Chondrocyte (in vitro differentiated cells): ENCODE measurements at regions not wholly inside any gene's neighbourhood (a gene's known extent, or its start where the extent isn't known, plus 50 kb on each side); places are given as distances from the start of the nearest gene placed in this dataset.

Source experiments
- DNase-seq: peaks from one replicate; pipeline ENCODE4 v3.0.0; 2021; ENCODE audit warnings: mixed read lengths, low spot score
- H3K27ac Mint-ChIP-seq: one replicate; pipeline ENCODE4 v1.8.0; 2021; ENCODE audit warnings: mild to moderate bottlenecking, moderate library complexity, mixed read lengths; ENCODE audit not compliant: unreplicated experiment
- H3K27me3 Mint-ChIP-seq: 2 replicates; pipeline ENCODE4 v1.8.0; 2021; ENCODE audit warnings: low read depth, mixed read lengths
- H3K36me3 Mint-ChIP-seq: 2 replicates; pipeline ENCODE4 v1.8.0; 2021; ENCODE audit warnings: low read depth, mixed read lengths
- H3K4me1 Mint-ChIP-seq: 2 replicates; pipeline ENCODE4 v1.8.0; 2021; ENCODE audit warnings: low read depth, mild to moderate bottlenecking, mixed read lengths
- H3K4me3 Mint-ChIP-seq: one replicate; pipeline ENCODE4 v1.8.0; 2021; ENCODE audit warnings: mild to moderate bottlenecking, moderate library complexity, mixed read lengths; ENCODE audit not compliant: unreplicated experiment
- H3K9me3 Mint-ChIP-seq: 2 replicates; pipeline ENCODE4 v1.8.0; 2021; ENCODE audit warnings: low read depth, mixed read lengths
- TF ChIP-seq, protein P1 (sequence below): fragments of 200-600 bp; sonication (generic); IDR thresholded peaks from 2 replicates; pipeline ENCODE4 v1.5.0; 2021; ENCODE audit warnings: antibody characterized with exemption, mild to moderate bottlenecking, moderate library complexity

DNA sequence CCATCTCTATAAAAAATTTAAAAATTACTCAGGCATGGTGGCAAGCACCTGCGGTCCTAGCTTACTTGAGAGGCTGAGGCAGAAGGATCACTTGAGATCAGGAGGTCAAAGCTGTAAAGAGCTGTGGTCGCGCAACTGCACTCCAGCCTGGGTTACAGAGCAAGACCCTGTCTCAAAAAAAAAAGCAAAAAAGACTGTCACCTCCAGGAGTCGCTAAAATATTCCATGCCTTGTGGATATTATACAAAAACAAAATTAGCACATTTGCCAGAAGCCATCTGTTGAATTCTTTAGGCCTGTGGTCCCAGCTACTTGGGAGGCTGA, 87.0 kb upstream of the SDK1 start:
- Mint-ChIP-seq H3K9me3 (no peaks in the 10 kb centered on the region), H3K27ac (no peak overlapping the region), H3K27me3 (no peaks in the 10 kb centered on the region), H3K36me3 (no peaks in the 10 kb centered on the region), H3K4me1 (peaks cover 15% of the 10 kb centered on the region), H3K4me3 (no peak overlapping the region)
- DNase-seq = no peak
- TF ChIP-seq, protein P1, sequence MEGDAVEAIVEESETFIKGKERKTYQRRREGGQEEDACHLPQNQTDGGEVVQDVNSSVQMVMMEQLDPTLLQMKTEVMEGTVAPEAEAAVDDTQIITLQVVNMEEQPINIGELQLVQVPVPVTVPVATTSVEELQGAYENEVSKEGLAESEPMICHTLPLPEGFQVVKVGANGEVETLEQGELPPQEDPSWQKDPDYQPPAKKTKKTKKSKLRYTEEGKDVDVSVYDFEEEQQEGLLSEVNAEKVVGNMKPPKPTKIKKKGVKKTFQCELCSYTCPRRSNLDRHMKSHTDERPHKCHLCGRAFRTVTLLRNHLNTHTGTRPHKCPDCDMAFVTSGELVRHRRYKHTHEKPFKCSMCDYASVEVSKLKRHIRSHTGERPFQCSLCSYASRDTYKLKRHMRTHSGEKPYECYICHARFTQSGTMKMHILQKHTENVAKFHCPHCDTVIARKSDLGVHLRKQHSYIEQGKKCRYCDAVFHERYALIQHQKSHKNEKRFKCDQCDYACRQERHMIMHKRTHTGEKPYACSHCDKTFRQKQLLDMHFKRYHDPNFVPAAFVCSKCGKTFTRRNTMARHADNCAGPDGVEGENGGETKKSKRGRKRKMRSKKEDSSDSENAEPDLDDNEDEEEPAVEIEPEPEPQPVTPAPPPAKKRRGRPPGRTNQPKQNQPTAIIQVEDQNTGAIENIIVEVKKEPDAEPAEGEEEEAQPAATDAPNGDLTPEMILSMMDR = no peak

DNA sequence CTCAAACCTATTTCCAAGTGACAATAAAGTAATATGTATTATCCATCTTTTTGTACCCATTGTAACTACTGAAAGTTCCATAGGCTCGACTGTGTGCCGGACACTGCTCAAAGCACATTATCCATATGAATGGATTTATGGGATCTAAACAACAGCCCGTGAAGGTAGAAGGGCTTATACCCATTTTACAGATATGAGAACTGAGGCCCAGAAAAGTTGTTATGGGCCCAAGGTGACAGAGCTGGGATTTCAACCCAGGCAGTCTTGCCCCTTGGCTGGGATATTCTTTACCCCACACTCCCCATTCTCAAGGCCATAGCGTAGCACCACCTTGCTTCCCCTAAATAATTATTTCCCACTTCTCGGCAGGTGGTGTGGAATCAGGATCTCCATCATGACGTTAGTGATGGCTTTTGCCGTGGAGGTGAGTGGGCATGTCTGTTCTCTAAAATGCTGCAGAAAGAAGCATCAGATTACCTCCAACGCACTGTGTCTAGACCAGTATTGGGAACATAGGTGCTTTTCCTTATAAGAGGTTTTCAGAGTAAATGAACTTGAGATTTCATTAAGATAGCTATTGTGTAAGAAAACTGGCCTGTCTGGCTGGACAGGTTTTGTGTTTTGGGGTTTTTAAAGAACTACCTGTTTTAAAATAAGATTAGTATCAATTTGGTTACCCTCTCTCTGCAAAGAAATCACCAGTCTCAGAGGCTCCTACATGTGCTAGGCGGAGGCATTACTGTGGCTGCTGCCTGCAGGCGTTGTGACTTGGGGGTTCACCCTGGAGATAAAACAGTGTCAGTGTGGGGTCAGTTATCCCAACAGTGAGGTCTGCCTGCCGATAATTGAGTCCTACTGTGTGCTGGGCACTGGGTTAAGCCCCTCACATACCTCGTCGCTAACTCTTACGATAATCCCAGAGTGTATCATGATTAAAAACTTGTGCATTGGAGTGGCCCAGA, 85.1 kb upstream of the SDK1 start:
- Mint-ChIP-seq H3K4me3 (no peak overlapping the region), H3K27ac (no peak overlapping the region), H3K27me3 (no peaks in the 10 kb centered on the region), H3K4me1 (peaks cover 27% of the 10 kb centered on the region), H3K9me3 (no peaks in the 10 kb centered on the region), H3K36me3 (no peaks in the 10 kb centered on the region)
- DNase-seq = no peak
- TF ChIP-seq, protein P1 = no peak

DNA sequence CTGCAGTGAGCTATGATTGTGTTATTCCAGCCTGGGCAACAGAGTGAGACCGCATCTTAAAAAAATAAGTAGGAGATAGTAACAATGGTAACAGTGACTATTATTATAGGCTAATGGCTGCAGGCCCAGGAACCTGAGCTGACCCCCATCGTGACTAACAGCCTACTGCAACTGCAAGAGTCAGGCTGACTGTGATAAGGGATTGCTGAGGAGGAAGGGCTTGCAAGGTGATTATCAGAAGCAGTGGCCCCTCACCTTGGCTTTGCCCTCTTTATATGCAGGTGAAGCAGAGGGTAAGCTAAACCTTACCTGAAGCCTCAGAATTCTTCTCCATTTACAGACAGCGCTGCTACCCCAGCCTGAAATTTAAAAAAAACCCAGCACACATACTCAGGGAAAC, 83.9 kb upstream of the SDK1 start:
- peaks cover 40% of the 10 kb centered on the region for H3K4me1 Mint-ChIP-seq
- TF ChIP-seq, protein P1 = no peak
- no peaks in the 10 kb centered on the region for H3K36me3 Mint-ChIP-seq
- H3K9me3 Mint-ChIP-seq = no peaks in the 10 kb centered on the region
- H3K27me3 Mint-ChIP-seq = no peaks in the 10 kb centered on the region
- no peak for DNase-seq
- H3K4me3 Mint-ChIP-seq = no peak overlapping the region
- no peak overlapping the region for H3K27ac Mint-ChIP-seq

DNA sequence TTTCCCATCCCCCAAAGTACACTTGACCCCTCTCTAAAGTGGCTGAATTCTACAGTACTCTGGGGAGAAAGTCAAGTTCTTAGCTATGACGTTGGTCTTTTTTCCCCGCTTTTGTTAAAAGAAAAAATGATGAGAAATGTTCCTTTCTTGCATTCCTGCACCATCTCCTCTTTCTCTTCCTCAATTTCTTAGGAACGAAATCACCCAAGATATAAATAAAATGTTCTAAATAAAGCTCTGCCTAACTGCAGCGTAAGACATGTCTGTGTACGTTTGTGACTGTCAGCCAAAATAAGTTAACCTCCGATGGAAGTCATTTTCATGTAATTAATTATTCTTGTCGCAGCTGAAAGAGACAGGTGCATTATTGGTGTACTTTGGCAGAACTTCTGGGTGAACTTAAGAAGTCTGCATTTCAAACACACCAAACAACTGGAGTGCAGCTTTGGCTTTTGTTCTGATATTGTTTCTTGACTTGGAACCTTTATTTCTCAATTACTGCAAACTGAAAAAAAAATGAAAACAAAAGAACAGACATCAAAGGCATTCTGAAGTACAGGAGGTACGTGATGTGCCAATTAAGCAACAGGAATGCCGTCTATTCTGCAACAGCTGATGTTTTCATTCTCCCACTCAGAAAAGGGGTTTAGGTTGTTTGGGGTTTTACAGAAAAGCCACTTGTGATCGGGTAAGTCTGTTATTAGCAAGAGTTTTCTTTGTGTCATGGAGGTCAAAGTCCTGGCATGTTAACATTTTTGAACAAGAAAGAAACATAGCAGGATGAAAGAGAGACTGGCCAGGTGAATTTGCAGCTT, 82.4 kb upstream of the SDK1 start:
- no peaks in the 10 kb centered on the region for H3K36me3 Mint-ChIP-seq
- DNase-seq = no peak
- H3K27ac Mint-ChIP-seq = peak overlapping the region; percentile 64
- no peaks in the 10 kb centered on the region for H3K9me3 Mint-ChIP-seq
- H3K4me1 Mint-ChIP-seq = peaks cover 45% of the 10 kb centered on the region
- TF ChIP-seq, protein P1 = no peak
- H3K4me3 Mint-ChIP-seq = peak overlapping the region; percentile 11
- H3K27me3 Mint-ChIP-seq = no peaks in the 10 kb centered on the region

DNA sequence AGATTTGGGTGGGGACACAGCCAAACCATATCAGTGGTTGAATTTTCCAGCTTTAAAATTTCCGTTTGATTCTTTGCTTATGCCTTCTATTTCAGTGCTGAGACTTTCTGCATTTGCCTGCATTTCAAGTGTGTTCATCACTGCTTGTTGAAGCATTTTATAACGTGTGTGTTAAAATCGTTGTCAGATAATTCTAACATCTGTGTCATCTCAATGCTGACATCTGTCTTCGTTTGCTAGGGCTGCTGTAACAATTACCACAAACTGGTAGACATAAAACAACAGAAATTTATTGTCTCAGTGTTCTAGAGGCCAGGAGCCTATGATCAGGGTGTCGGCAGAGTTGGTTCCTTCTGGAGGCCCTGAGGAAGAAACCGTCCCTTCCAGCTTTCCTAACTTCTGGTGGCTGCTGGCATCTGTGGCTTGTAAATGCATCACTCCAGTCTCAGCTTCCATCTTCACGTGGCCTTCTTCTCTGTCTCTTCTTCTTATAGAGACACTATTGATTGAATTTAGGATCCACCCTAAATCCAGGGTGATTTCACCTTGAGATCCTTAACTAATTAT, 71.1 kb upstream of the SDK1 start:
- no peak overlapping the region for H3K4me3 Mint-ChIP-seq
- peaks cover 9% of the 10 kb centered on the region for H3K36me3 Mint-ChIP-seq
- peaks cover 13% of the 10 kb centered on the region for H3K9me3 Mint-ChIP-seq
- H3K27me3 Mint-ChIP-seq = no peaks in the 10 kb centered on the region
- no peak overlapping the region for H3K27ac Mint-ChIP-seq
- no peak for DNase-seq
- H3K4me1 Mint-ChIP-seq = peaks cover 32% of the 10 kb centered on the region
- TF ChIP-seq, protein P1 = no peak
